A549 (cell line): ENCODE measurements at regions not wholly inside any gene's neighbourhood (a gene's known extent, or its start where the extent isn't known, plus 50 kb on each side); places are given as distances from the start of the nearest gene placed in this dataset.

Experiments used
- CBX2 ChIP-seq: fragments of 200-600 bp; sonication (generic); IDR thresholded peaks from 2 replicates; pipeline ENCODE4 v1.6.1; 2016; ENCODE audit warnings: low read depth, mild to moderate bottlenecking, borderline replicate concordance
- PHF8 ChIP-seq: fragments of 200-600 bp; sonication (generic); IDR thresholded peaks from 2 replicates; pipeline ENCODE4 v1.6.1; 2016; ENCODE audit warnings: low read depth, mild to moderate bottlenecking, antibody characterized with exemption, moderate library complexity, borderline replicate concordance
- RFX5 ChIP-seq: fragments of 450-650 bp; IDR thresholded peaks from 2 replicates; pipeline ENCODE4 v1.7.1; 2014; ENCODE audit warnings: antibody characterized with exemption, mild to moderate bottlenecking, moderate library complexity
- SREBF2 ChIP-seq: fragments of 450-650 bp; IDR thresholded peaks from 2 replicates; pipeline ENCODE4 v1.6.1; 2014; ENCODE audit warnings: mild to moderate bottlenecking, moderate library complexity

- TF ChIP-seq SREBF2 (no peak), CBX2 (no peak), PHF8 (no peak), RFX5 (no peak)
Observed at GRCh38 chr11:56905936-56906335, 82.8 kb upstream of the OR5AK2 start.
